ENCODE measurements at regions not wholly inside any gene's neighbourhood (a gene's known extent, or its start where the extent isn't known, plus 50 kb on each side); places are given as distances from the start of the nearest gene placed in this dataset.

DNA sequence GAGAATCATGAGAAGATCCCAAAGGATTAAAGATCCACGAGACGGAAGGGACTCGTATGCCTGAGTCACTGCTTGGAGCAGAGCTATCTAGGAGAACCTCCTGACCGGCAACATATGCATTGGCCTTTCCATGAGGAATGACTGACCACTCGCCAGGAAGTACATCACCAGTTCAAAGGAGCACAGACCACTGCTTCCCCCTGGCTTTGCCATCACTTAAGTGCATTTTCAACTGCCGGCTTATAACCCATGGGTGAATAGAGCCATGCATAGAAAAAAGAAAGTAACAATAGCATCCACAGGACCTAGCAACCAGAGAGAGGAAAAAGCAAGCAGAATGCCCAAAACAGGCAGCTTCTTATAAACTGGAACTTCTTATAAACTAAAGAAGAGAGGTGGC is 98.3 kb upstream of the ZC3H12C start:
- Histone ChIP-seq H3K27ac (ENCODE audit: extremely low read length, insufficient read depth, low read length) (no peak overlapping the region), H2AFZ (ENCODE audit: low read length) (no peak overlapping the region), H3K4me3 (replicated peaks in 1 of 3; ENCODE audit: insufficient read depth in 1 of 3, low read depth in 2 of 3, low read length in 3 of 3) (no peak overlapping the region), H4K20me1 (ENCODE audit: insufficient read depth, low read length) (no peaks in the 10 kb centered on the region), H3K36me3 (replicated peaks in 1 of 2; ENCODE audit: control insufficient read depth in 1 of 2, insufficient read depth in 2 of 2, low read length in 2 of 2) (no peaks in the 10 kb centered on the region), H3K27me3 (ENCODE audit: control insufficient read depth in 1 of 2, insufficient read depth in 2 of 2, low read length in 2 of 2) (no peaks in the 10 kb centered on the region; a peak in 1 of 5 replicates), H3K79me2 (ENCODE audit: insufficient read depth, low read length) (no peaks in the 10 kb centered on the region), H3K4me1 (ENCODE audit: insufficient read depth, low read length) (no peaks in the 10 kb centered on the region), H3K9me3 (ENCODE audit: low read length) (no peaks in the 10 kb centered on the region), H3K4me2 (ENCODE audit: low read depth, low read length) (no peak overlapping the region), H3K9ac (ENCODE audit: insufficient read depth, low read depth, low read length) (no peak overlapping the region)
- FAIRE-seq (no peak), ATAC-seq (no peak), DNase-seq (ENCODE audit: low spot score) (no peak)
- ChIA-PET CTCF (ENCODE audit: low intra/inter-chr PET ratio, low total read pairs) (no interaction called here), POLR2A (no interaction called here)
- no peak for TF ChIP-seq ZNF572 (CRISPR knock-in tag; IDR thresholded peaks at IDR 0.05)
- no peak for TF ChIP-seq ZSCAN20 (CRISPR knock-in tag; IDR thresholded peaks at IDR 0.05; ENCODE audit: borderline replicate concordance)
- no peak for TF ChIP-seq CHD2 (IDR thresholded peaks at IDR 0.05; ENCODE audit: low read depth, low read length)
- TF ChIP-seq SNAPC4 (CRISPR knock-in tag; IDR thresholded peaks at IDR 0.05) = no peak
- TF ChIP-seq NFAT5 (CRISPR knock-in tag; IDR thresholded peaks at IDR 0.05) = no peak
- 35% methylated on average over 6 of the region's 6 CpGs for WGBS (ENCODE audit: low lambda C conversion rate)
- in situ Hi-C loops (cut with HindIII; ENCODE audit: extremely low pct_ligation_motif_present, low pct_unique_long_range_greater_than_20kb) = no loop called here
- BruUV-seq (replicated peaks) = no TSS peak
- intact Hi-C loops (cut with micrococcal nuclease; ENCODE audit: unreplicated experiment) = no loop called here

Data from HepG2 (cell line).